ENCODE measurements at regions not wholly inside any gene's neighbourhood (a gene's known extent, or its start where the extent isn't known, plus 50 kb on each side); places are given as distances from the start of the nearest gene placed in this dataset.
A peak's percentile ranks its signal among the peaks of the same experiment; 100 is the strongest.

DNA sequence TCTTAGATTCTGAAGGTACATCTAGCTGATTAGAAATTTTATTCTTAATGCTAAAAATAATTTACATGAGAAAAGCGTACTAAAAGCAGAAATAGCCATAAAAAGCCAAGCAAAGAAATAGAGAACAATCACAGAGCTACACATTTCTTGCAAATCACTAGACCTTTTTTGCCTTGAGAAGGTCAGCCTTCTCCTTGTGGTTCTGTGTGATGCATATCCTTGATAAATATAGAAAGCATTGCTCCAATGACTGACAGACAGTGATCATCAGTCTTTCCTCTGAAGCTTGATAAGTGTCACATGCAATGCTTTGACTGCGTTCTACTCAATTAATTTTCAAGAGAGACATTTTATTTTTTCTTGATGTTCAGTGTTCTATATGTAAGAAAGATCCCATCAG, 226.9 kb downstream of the CEMIP2 start:
- Histone ChIP-seq H3K4me3 (no peak overlapping the region), H3K4me1 (no peaks in the 10 kb centered on the region), H3K27ac (no peak overlapping the region), H3K9me3 (no peaks in the 10 kb centered on the region), H3K27me3 (no peaks in the 10 kb centered on the region), H3K36me3 (no peaks in the 10 kb centered on the region)
- DNase-seq (no peak), ATAC-seq (ENCODE audit: low FRiP score in 2 of 2) (no peak)
- TF ChIP-seq EP300 (IDR thresholded peaks at IDR 0.05) (no peak), CTCF (IDR thresholded peaks at IDR 0.05) (no peak)
- WGBS, 2 donors = 86 to 94% methylated on average over 2 of the region's 2 CpGs

DNA sequence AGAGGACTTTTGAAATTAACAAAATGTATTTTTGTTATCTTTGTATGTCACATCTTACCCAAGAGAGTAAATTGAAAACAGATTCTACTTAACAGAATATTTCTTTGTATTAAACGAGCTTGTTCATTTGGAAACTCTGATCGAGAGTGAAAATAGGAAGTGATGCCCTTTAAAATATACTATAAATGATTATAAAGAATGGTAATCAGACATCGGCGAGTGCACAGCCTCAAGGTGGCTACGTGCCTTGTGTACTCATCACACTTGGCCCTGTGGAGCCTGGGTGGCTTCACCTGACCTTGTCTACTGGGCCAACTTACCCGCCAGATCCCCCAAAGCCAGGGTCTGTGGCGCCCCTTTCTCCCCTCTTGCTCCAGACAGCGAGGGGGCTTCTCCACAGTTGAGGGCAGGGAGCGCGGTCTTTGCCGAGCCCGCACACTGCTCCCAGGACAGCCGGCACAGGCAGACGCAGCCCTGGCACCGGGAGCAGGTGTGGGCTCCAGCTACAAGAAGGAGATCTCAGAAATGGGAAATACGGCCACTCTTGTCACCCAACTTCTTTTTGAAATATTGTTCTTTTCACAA, 243.2 kb downstream of the CEMIP2 start:
- WGBS, 2 donors = 90 to 92% methylated on average over 15 to 16 of the region's 16 CpGs
- Histone ChIP-seq H3K27me3 (no peaks in the 10 kb centered on the region), H3K27ac (no peak overlapping the region), H3K4me1 (no peaks in the 10 kb centered on the region), H3K4me3 (no peak overlapping the region), H3K9me3 (no peaks in the 10 kb centered on the region), H3K36me3 (no peaks in the 10 kb centered on the region)
- no peak for ATAC-seq (ENCODE audit: low FRiP score in 2 of 2)
- TF ChIP-seq POLR2A (IDR thresholded peaks at IDR 0.05) (no peak), POLR2AphosphoS5 (IDR thresholded peaks at IDR 0.05) (no peak), CTCF (IDR thresholded peaks at IDR 0.05) (no peak), EP300 (IDR thresholded peaks at IDR 0.05) (no peak)
- peak in 1 of 2 donors; percentile 54 for DNase-seq

DNA sequence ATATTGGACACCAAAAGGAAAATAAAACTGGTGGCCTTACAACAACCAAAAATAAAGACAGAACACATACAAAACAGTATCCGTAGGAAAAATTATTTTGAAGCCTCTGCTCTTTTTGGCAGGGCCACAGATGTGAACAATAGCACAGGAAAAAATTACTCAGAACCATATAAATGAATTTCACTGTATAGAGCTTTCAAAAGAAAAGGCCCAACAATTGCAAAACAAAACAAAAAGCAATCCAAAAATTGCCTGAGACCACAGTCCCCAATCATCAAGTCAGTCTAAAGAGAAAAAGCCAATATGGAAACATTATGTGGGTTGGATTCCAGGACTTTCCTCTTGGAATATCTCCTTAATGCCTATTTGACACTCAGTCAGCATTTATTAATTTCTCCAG, 243.8 kb downstream of the CEMIP2 start:
- 69 to 83% methylated on average over 1 of the region's 1 CpG for WGBS, 2 donors

GRCh38 chr9:71521132-71521531, 247.2 kb downstream of the CEMIP2 start:
- WGBS, 2 donors = 40 to 66% methylated on average over 3 of the region's 3 CpGs
- no peak for TF ChIP-seq CTCF (IDR thresholded peaks at IDR 0.05)
- Histone ChIP-seq H3K9me3 (no peaks in the 10 kb centered on the region), H3K36me3 (no peaks in the 10 kb centered on the region), H3K27ac (no peak overlapping the region), H3K27me3 (no peaks in the 10 kb centered on the region), H3K4me1 (no peaks in the 10 kb centered on the region), H3K4me3 (no peak overlapping the region)
- ATAC-seq (ENCODE audit: low FRiP score in 2 of 2) (no peak), DNase-seq (no peak)

More for the DNA sequence above, 243.8 kb downstream of the CEMIP2 start:
- no peak for DNase-seq
- ATAC-seq (ENCODE audit: low FRiP score in 2 of 2) = no peak
- no peak for TF ChIP-seq CTCF (IDR thresholded peaks at IDR 0.05)
- no peak for TF ChIP-seq POLR2AphosphoS5 (IDR thresholded peaks at IDR 0.05)
- no peak for TF ChIP-seq POLR2A (IDR thresholded peaks at IDR 0.05)
- TF ChIP-seq EP300 (IDR thresholded peaks at IDR 0.05) = no peak
- no peaks in the 10 kb centered on the region for H3K4me1 ChIP-seq
- H3K27me3 ChIP-seq = no peaks in the 10 kb centered on the region
- no peak overlapping the region for H3K27ac ChIP-seq
- no peaks in the 10 kb centered on the region for H3K36me3 ChIP-seq
- no peaks in the 10 kb centered on the region for H3K9me3 ChIP-seq
- no peak overlapping the region for H3K4me3 ChIP-seq

- H3K4me3 ChIP-seq = no peak overlapping the region
- WGBS, 2 donors = 26 to 29% methylated on average over 1 of the region's 1 CpG
- no peaks in the 10 kb centered on the region for H3K36me3 ChIP-seq
- DNase-seq (no peak), ATAC-seq (ENCODE audit: low FRiP score in 2 of 2) (no peak)
- TF ChIP-seq EP300 (IDR thresholded peaks at IDR 0.05) = no peak
- no peak for TF ChIP-seq POLR2A (IDR thresholded peaks at IDR 0.05)
- TF ChIP-seq CTCF (IDR thresholded peaks at IDR 0.05) = no peak
- TF ChIP-seq POLR2AphosphoS5 (IDR thresholded peaks at IDR 0.05) = no peak
- H3K4me1 ChIP-seq = no peaks in the 10 kb centered on the region
- no peaks in the 10 kb centered on the region for H3K9me3 ChIP-seq
- no peak overlapping the region for H3K27ac ChIP-seq
- no peaks in the 10 kb centered on the region for H3K27me3 ChIP-seq
Observed at GRCh38 chr9:71519098-71519696, 249.1 kb downstream of the CEMIP2 start.
